ENCODE measurements at regions not wholly inside any gene's neighbourhood (a gene's known extent, or its start where the extent isn't known, plus 50 kb on each side); places are given as distances from the start of the nearest gene placed in this dataset.

GRCh38 chr11:112795142-112795815 is 165.9 kb upstream of the NCAM1 start:
- DNase-seq = peak; percentile 33

DNA sequence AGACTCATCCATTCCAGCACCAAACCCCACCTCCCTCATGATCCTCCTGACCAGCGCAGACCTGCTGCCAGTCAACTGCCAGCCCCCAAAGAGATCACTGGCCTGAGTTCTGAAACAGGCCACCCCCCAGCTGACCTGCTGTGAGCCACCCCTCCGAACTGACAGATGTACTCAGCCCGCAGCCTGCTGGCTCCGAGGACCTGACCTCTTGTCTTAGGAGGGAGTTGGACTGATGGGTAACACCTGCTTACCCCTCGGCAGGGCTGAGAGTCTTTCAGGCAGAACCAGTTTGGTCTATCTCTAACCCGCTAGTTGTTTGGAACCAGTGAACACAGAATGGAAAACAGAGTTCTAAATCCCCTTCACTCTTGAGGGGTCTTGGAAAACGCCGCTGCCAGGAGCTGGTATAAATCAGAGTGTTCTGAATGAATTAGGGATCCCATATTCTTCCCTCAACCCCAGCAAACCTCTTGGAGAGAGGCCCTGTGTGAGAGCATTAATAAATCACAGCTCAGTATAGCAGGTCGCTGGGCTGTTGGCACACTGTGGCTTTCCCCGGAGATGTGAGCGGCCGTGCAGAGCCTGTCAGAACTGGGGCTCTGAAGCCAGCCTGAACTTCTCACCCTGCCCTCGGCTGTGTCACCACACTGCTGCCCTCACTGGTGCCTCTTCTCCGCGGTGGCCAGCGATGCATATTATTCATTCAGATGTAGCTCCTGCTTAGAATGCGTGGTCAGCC is 165.1 kb upstream of the NCAM1 start:
- no peak for DNase-seq

GRCh38 chr11:112797092-112797491 is 164.1 kb upstream of the NCAM1 start:
- no peak for DNase-seq

GRCh38 chr11:112797648-112798293 is 163.4 kb upstream of the NCAM1 start:
- no peak for DNase-seq

DNA sequence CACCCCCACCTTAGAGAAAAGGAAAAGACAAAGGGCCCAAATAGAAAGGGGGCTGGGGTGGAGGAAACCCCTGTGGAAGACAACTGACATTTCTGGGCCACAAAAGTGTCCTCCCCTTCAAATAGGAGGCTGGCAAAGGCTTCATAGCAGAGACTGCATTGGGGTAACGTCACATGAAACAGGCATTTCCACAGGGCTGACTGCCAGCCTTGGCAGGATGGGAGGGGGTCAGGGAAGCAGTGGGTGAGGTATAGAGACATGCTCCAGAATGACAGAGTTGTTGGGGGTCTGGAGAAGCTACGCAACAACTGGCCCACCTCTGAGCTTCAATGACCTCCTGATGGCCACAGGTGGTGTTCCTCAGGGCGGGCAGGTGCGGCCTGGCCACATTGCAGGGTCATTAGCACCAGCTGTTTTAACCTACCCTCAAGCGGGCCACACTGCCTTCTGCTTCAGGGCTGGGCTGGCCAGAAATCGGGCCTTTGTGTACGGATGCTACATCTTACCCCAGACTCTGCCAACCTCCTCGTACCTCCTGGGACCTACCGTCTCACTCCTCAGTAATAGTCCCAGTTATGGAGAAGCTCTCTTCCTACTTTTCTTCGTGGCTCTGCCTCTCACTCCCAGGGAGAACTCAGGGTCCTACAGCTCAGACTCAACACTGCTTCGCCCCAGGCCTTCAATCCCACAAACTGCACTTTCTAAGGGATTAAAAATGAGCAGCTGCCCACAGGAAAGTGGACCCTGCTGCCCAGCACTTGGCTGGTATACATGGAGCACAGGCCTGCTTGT is 160.0 kb upstream of the NCAM1 start:
- DNase-seq = no peak

GRCh38 chr11:112801817-112802088 is 159.5 kb upstream of the NCAM1 start:
- DNase-seq = no peak

DNA sequence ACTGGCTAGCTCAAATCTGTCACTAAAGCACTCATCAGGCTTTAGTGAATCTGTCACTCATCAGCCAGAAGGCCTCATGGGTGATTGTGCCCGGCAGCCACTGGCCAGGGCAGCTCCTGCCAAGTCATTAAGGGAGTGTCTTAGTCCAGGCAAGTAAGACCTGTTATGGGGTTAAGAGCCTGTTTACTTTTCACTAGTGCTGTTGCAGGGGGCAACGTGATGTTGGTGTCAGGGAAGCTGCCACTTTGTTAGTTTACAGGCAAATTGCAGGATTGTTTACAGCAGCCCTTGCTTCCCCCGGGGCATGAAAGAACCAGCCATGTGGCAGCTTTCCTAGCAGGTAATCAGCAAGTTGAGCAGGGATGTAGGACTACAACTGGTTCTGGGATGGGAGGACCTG is 155.6 kb upstream of the NCAM1 start:
- no peak for DNase-seq

DNA sequence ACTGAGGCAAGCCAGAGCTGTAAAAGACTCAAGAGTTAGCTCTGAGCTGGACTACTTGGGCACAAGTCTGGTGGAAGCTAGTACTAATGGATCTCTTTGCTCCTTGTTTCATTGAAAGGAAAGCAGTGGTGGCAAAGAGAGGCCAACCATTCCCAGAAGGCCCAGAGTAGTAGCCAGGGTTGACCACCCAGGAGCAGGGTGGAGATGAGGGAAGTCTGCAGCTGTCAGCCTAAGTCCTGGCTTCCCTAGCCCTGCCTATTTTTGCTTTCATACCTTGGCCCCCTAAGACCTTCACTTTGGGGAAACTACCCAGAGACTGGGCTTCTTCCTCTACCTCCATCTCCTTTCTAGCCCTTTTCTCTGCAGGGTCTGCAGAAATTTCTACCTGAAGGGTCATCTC is 155.0 kb upstream of the NCAM1 start:
- no peak for DNase-seq

DNA sequence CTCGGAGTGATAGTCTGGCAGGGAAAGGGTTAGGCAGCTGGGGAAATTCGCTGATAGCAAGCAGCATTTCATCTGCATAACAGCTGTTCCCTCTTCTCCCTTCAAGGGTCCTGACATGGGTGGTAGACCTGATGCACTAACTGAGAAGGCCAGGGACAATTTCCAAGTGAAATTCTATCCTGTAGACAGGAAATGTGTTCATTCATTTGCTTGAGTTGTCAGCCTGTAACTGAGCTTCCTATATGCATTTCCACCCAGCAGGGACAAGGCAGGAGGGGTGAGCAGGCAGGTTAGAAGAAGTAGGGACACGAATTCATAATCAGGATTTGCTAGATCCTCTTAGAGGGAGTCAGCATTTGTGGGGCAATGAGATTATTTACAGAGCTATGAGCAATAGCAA is 154.3 kb upstream of the NCAM1 start:
- no peak for DNase-seq

DNA sequence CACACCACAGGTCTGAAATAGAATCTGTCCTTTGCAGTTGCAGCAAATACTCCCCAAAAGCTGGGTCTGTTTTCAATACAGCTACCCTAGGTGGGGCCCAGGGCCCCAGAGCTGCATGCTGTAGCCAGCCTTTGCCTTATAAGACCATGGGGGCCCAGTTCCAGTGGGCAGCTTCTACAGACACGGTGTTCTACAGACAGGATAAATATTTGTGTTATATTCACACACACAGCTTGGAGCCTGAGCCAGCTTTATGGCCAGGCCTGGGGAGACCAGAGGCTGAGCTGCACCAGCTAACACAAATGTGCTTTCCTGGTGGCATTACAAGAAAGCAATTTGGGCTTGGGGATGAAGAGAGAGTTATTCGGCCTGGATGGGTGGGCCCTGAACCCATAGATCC is 151.8 kb upstream of the NCAM1 start:
- no peak for DNase-seq

- DNase-seq = no peak
Measured at GRCh38 chr11:112810951-112811350, 150.3 kb upstream of the NCAM1 start.

- DNase-seq = no peak
Measured at GRCh38 chr11:112811783-112812182, 149.4 kb upstream of the NCAM1 start.

DNA sequence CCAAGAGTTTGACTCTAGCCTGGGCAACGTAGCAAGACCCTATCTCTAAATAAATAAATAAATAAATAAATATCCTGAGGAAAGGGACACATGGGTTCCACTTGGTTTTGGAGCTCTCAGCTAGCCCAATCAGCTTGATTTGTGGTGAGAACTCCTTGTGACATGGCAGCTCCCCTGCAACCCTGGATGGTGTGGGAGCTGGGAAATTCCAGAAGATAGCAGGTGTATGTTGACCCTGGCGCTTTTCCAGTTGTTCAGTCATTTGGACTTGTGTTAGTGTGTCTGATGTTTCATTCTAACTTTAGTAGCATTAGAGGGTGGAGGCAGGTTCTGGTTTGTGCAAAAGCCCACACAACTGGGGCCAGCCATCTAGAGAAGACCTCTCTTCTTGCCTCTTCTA is 148.5 kb upstream of the NCAM1 start:
- DNase-seq = no peak

DNA sequence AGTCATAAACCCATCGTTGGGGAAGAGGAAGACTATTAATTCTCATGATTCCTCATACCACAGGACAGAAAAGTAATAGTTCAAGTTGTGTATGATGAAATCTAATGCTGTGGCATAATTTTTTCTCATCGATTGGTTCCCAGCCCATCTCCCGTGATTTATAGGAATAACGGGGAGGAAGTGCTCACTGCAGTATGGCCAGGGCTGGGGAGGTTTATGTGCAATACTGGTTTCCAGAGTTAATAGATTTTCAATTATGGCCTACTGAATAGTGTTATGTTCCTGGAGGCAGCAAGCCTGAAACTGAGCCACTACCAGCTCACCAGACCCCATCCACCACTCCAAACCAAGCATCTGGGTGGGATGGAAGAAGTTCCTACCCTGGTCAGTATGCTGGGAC is 147.1 kb upstream of the NCAM1 start:
- DNase-seq = no peak

- DNase-seq = no peak
Measured at GRCh38 chr11:112817376-112817775, 143.8 kb upstream of the NCAM1 start.

GRCh38 chr11:112822478-112823274 is 138.5 kb upstream of the NCAM1 start:
- no peak for DNase-seq

- DNase-seq = no peak
Measured at GRCh38 chr11:112826026-112826425, 135.2 kb upstream of the NCAM1 start.

GRCh38 chr11:112826788-112827187 is 134.4 kb upstream of the NCAM1 start:
- no peak for DNase-seq

GRCh38 chr11:112828421-112828820 is 132.8 kb upstream of the NCAM1 start:
- no peak for DNase-seq

DNA sequence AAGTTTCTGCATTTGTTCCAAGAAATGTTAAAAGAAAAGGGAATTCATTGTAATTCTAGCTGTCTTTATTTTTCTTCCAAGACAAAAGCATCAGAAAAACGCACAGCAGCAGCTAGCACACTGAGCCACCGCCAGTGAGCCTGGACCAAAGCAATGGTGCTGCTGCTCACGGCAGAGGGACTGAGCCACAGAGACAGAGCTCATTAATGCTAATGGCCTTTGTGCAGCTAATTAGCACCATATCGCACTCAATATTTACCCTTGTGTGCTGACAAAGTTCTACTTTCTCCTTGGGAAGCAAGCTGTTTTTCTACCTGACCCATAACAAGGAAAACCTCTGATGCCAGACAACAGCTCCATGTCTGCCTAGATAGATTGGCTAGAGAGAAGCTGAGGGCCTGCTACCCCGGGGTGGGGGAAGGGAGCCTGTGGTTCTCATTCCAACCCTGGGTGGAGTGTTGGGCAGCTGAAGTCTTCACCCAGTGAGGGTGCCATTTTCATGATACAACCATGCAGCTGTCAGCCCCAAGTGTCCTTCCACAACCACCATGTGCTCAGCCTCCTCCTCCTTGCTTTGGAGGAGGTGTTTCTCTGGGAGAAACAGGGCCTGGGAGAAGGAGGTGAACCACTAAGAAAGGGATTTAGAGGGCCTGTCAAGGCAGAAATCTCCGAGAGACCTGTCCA is 131.1 kb upstream of the NCAM1 start:
- no peak for DNase-seq

- no peak for DNase-seq
Measured at GRCh38 chr11:112831041-112831440, 130.2 kb upstream of the NCAM1 start.
